ENCODE measurements at regions not wholly inside any gene's neighbourhood (a gene's known extent, or its start where the extent isn't known, plus 50 kb on each side); places are given as distances from the start of the nearest gene placed in this dataset.

DNA sequence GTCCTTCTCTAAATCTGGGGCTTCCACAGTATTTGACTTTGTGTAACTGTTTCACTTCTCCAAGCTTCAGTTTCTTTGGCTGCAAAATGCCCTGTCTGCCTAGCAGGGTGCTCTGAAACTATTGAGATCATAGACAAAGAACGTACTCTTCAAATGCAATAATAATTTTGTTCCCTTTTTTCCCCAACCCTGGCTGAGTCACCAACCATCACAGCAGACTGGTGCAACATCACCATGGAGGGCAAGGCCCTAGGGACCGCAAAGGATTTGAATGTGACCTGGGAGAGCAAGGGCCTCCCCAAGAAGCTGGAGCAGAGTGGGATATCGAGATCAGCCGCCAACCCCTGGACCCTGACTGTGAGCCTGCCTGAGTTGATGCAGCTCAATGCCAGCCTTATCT, 115.0 kb downstream of the FCRL5 start:
- TF ChIP-seq CTCF (conservative IDR thresholded peaks at IDR 0.05; ENCODE audit: low read depth in 2 of 2), result no peak
- no peak for TF ChIP-seq POLR2AphosphoS5 (IDR thresholded peaks at IDR 0.05; ENCODE audit: low read depth)
